ENCODE measurements at regions not wholly inside any gene's neighbourhood (a gene's known extent, or its start where the extent isn't known, plus 50 kb on each side); places are given as distances from the start of the nearest gene placed in this dataset.

- TF ChIP-seq POLR2A (IDR thresholded peaks at IDR 0.05) (no peak), CTCF (IDR thresholded peaks at IDR 0.05) (no peak)
Measured at GRCh38 chr17:79389896-79390295, 221.0 kb downstream of the RBFOX3 start.
